Uterus (tissue), 2 donors: ENCODE measurements at regions not wholly inside any gene's neighbourhood (a gene's known extent, or its start where the extent isn't known, plus 50 kb on each side); places are given as distances from the start of the nearest gene placed in this dataset.

Experiments
- POLR2A ChIP-seq, 2 donors: fragments of 450-650 bp; IDR thresholded peaks; one replicate each; pipeline ENCODE4 v1.6.1; 2016; ENCODE audit warnings: antibody characterized with exemption in 2 of 2, mild to moderate bottlenecking in 1 of 2, moderate library complexity in 1 of 2
- TF ChIP-seq, protein P1 (sequence below), 4 experiments: fragments of 200-600 bp in 2 of 4; fragments of 450-650 bp in 2 of 4; sonication (generic) in 2 of 4; IDR thresholded peaks; one replicate each; pipeline ENCODE4 v1.5.1; 2016 to 2019; ENCODE audit warnings: antibody characterized with exemption in 4 of 4, mild to moderate bottlenecking in 2 of 4, moderate library complexity in 1 of 4

DNA sequence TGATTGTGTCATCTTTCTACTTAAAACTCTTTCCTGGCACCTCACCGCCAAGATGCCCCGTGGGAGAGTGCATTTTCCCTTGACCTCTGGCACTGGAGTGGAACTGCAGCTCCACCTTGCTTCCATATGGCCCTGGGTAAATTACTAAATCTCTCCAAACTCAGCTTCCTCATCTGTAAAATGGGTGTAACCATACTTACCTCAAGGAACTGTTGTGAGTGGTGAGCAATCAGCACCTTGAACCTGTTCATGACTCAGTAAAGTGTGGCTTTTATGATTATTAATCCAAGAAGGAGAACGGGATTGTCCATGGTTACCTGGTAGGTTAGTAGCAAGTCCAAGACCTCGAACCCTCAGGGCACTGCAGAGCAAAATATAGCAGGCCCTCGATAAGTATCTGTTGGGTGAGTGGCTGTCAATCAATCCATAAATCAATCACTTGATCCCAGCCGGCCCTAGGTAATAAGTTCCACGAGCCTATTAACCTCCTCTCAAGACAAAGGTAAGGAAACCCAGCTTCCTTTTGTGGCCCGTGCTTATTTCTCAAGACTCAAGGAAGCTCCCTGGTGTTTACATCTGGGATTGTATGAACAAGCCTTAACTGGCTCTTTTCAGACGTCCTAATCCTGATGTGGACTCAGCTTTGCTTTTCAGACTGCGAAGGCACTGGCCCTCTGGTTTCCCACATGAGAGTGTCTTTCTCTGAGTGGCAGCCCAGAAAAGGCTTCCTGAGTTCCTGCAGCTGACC lies 114.0 kb upstream of the GJB5 start:
- TF ChIP-seq, protein P1, sequence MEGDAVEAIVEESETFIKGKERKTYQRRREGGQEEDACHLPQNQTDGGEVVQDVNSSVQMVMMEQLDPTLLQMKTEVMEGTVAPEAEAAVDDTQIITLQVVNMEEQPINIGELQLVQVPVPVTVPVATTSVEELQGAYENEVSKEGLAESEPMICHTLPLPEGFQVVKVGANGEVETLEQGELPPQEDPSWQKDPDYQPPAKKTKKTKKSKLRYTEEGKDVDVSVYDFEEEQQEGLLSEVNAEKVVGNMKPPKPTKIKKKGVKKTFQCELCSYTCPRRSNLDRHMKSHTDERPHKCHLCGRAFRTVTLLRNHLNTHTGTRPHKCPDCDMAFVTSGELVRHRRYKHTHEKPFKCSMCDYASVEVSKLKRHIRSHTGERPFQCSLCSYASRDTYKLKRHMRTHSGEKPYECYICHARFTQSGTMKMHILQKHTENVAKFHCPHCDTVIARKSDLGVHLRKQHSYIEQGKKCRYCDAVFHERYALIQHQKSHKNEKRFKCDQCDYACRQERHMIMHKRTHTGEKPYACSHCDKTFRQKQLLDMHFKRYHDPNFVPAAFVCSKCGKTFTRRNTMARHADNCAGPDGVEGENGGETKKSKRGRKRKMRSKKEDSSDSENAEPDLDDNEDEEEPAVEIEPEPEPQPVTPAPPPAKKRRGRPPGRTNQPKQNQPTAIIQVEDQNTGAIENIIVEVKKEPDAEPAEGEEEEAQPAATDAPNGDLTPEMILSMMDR (IDR thresholded peaks at IDR 0.05) = no peak
- TF ChIP-seq POLR2A (IDR thresholded peaks at IDR 0.05) = no peak
